Esophagus squamous epithelium (tissue), 5 donors: ENCODE measurements at regions not wholly inside any gene's neighbourhood (a gene's known extent, or its start where the extent isn't known, plus 50 kb on each side); places are given as distances from the start of the nearest gene placed in this dataset.

Experiments used
- DNase-seq: peaks from one replicate; lab custom pipeline; 2025; lab: John Stamatoyannopoulos, UW
- H3K27ac ChIP-seq, 4 donors: fragments of 200-600 bp; sonication (generic); one replicate each; pipeline ENCODE4 v1.5.1; 2016 to 2019; ENCODE audit warnings: mild to moderate bottlenecking in 1 of 4
- H3K27me3 ChIP-seq, 4 donors: fragments of 200-600 bp; sonication (generic); 1 replicate in 3 of 4; 2 replicates in 1 of 4; pipeline versions ENCODE4 v1.5.1 to v1.6.0; 2017 to 2021; ENCODE audit warnings: antibody characterized with exemption in 1 of 4
- H3K36me3 ChIP-seq, 3 donors: fragments of 200-600 bp; sonication (generic); one replicate each; pipeline ENCODE4 v1.5.1; 2016 to 2019
- H3K4me1 ChIP-seq, 3 donors: fragments of 200-600 bp; sonication (generic); one replicate each; pipeline ENCODE4 v1.5.1; 2017 to 2019
- H3K4me3 ChIP-seq, 4 donors: fragments of 200-600 bp; sonication (generic); 1 replicate in 3 of 4; 2 replicates in 1 of 4; pipeline ENCODE4 v1.5.1; 2016 to 2019; ENCODE audit warnings: mild to moderate bottlenecking in 2 of 4, moderate library complexity in 1 of 4
- H3K9me3 ChIP-seq, 3 donors: fragments of 200-600 bp; sonication (generic); one replicate each; pipeline ENCODE4 v1.5.1; 2016 to 2019
- POLR2A ChIP-seq, 4 donors: fragments of 450-650 bp; IDR thresholded peaks; one replicate each; pipeline ENCODE4 v1.6.1; 2017; ENCODE audit warnings: antibody characterized with exemption in 4 of 4, mild to moderate bottlenecking in 4 of 4, moderate library complexity in 3 of 4
- WGBS, 2 donors: methylation state at CpG; one replicate each; pipeline ENCODE4 v1.1.5; 2018; 5-methylcytosine and 5-hydroxymethylcytosine counted together
- intact Hi-C: fragments of 100-400 bp; cut with DNase I; formaldehyde crosslinking; loops from one replicate; pipeline ENCODE4 v1.15.0; 2022
- TF ChIP-seq, protein P1 (sequence below), 6 experiments: fragments of 450-650 bp in 4 of 6; fragments of 200-600 bp in 2 of 6; sonication (generic) in 2 of 6; IDR thresholded peaks; one replicate each; pipeline ENCODE4 v1.5.1; 2016 to 2019; ENCODE audit warnings: antibody characterized with exemption in 6 of 6, mild to moderate bottlenecking in 4 of 6, moderate library complexity in 4 of 6
- donor health status: DM: yes; HTN: yes; CAD: no.

DNA sequence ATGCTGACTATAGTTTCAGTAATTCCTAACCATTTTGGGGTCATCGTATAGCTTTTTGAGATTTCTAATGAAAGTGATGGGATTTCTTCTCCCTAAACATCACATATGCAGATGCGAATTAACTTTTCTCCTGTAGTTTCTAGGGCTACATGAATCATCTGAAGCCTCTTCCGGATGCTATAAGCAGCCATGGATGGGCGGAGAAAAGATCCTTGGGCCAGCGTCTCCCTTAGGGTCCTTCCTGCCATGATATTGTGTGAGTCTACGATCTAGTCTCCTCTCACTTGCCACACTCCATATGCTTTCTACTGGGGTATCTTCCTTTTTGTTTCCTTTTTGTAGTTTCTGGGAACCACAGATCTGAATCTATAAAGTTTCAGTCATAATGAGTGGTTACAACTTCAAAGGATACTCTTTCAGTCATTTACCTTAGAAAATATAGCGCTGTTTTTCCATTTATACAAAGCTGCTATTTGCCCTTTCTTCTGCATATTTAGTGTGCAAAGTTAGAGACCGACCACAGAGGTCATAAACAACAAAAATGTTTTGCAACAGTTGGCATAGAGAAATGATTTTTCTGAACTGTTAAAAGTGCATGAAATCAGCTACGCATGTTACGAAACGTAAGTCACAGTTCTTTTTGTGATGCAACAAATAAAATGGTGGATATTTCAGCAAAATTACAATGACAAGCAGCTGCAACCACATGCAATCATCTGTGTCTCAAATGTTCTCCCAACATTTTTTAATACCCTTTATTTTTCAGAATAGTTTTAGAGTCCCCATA lies 396.2 kb upstream of the SLC35B3 start:
- H3K27ac ChIP-seq, result no peak overlapping the region
- H3K4me3 ChIP-seq, result no peak overlapping the region
- no peaks in the 10 kb centered on the region for H3K9me3 ChIP-seq
- no peak for DNase-seq
- TF ChIP-seq, protein P1, sequence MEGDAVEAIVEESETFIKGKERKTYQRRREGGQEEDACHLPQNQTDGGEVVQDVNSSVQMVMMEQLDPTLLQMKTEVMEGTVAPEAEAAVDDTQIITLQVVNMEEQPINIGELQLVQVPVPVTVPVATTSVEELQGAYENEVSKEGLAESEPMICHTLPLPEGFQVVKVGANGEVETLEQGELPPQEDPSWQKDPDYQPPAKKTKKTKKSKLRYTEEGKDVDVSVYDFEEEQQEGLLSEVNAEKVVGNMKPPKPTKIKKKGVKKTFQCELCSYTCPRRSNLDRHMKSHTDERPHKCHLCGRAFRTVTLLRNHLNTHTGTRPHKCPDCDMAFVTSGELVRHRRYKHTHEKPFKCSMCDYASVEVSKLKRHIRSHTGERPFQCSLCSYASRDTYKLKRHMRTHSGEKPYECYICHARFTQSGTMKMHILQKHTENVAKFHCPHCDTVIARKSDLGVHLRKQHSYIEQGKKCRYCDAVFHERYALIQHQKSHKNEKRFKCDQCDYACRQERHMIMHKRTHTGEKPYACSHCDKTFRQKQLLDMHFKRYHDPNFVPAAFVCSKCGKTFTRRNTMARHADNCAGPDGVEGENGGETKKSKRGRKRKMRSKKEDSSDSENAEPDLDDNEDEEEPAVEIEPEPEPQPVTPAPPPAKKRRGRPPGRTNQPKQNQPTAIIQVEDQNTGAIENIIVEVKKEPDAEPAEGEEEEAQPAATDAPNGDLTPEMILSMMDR (IDR thresholded peaks at IDR 0.05), result no peak
- TF ChIP-seq POLR2A (IDR thresholded peaks at IDR 0.05), result no peak
- WGBS, 2 donors, result 80 to 84% methylated on average over 11 of the region's 11 CpGs
- H3K27me3 ChIP-seq, result no peaks in the 10 kb centered on the region
- H3K36me3 ChIP-seq, result no peaks in the 10 kb centered on the region
- H3K4me1 ChIP-seq, result no peaks in the 10 kb centered on the region
- intact Hi-C loops, result no loop called here

DNA sequence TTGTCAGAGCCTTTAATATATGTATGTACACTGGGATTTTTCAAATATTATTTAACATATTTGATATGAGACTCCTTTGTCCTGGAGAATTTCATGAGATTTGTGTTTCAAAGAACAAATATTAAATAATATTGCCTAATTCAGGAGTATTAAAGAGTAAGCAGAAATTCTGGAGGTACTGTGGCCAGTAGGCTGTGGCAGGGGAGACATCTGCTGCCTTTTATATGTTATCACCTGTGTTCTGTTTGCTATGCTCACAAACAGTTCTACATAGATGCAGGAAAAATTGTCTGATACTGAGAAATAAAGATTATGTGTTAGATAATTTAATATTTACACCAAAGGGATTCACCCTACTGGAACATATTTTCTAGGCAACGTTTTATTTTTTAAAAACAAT lies 395.4 kb upstream of the SLC35B3 start:
- Histone ChIP-seq H3K4me3 (no peak overlapping the region), H3K27me3 (no peaks in the 10 kb centered on the region), H3K27ac (no peak overlapping the region), H3K4me1 (no peaks in the 10 kb centered on the region), H3K36me3 (no peaks in the 10 kb centered on the region), H3K9me3 (no peaks in the 10 kb centered on the region)
- DNase-seq, result no peak
- intact Hi-C loops, result no loop called here
- TF ChIP-seq, protein P1 (IDR thresholded peaks at IDR 0.05), result no peak
- no peak for TF ChIP-seq POLR2A (IDR thresholded peaks at IDR 0.05)
- 35 to 44% methylated on average over 1 of the region's 1 CpG for WGBS, 2 donors

DNA sequence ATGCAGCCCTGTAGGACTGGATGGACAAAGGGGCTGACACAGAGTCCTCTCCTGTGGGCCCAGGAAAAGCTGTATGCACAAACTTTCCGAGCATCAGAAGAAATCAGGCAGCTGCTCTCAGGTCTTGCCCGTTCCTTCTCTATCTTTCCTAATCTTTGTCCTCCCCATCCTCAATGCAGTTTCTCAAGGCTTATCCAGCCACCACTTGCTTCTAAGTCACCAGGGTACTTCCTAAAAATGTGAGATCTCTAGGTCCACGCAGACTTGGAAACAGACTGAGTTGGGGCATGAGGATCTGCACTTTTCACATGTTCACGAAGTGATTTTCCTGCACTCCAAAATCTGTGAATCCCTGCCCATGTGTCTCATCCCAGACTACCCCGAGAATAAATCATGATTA lies 394.5 kb upstream of the SLC35B3 start:
- H3K4me3 ChIP-seq, result no peak overlapping the region
- H3K36me3 ChIP-seq, result no peaks in the 10 kb centered on the region
- TF ChIP-seq POLR2A (IDR thresholded peaks at IDR 0.05), result no peak
- TF ChIP-seq, protein P1 (IDR thresholded peaks at IDR 0.05), result no peak
- DNase-seq, result no peak
- no peak overlapping the region for H3K27ac ChIP-seq
- no peaks in the 10 kb centered on the region for H3K4me1 ChIP-seq
- intact Hi-C loops, result no loop called here
- no peaks in the 10 kb centered on the region for H3K9me3 ChIP-seq
- H3K27me3 ChIP-seq, result no peaks in the 10 kb centered on the region
- 53 to 60% methylated on average over 5 of the region's 5 CpGs for WGBS, 2 donors

DNA sequence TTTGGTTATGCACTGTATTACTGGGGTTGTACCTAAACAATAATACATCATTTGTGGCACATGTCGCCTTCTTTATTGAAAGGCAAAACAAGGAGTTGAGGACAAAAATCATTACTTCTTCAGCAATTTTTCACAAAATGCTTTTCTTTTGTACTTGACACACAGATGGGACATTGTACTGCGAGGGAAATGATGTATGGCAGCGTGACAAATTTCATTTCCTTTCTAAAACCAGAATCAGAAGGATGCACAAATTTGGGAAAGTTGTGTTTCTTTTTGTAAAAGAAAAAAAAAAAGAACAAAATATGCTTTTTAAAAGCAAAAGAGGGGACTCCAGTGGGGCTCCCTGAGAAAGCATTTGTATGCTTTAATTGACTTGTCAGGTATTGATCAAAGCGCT lies 394.0 kb upstream of the SLC35B3 start:
- no peaks in the 10 kb centered on the region for H3K27me3 ChIP-seq
- 65 to 81% methylated on average over 4 of the region's 4 CpGs for WGBS, 2 donors
- H3K27ac ChIP-seq, result no peak overlapping the region
- no peaks in the 10 kb centered on the region for H3K9me3 ChIP-seq
- H3K4me1 ChIP-seq, result no peaks in the 10 kb centered on the region
- no peaks in the 10 kb centered on the region for H3K36me3 ChIP-seq
- no peak for DNase-seq
- TF ChIP-seq, protein P1 (IDR thresholded peaks at IDR 0.05), result no peak
- no peak for TF ChIP-seq POLR2A (IDR thresholded peaks at IDR 0.05)
- H3K4me3 ChIP-seq, result no peak overlapping the region
- intact Hi-C loops, result no loop called here

DNA sequence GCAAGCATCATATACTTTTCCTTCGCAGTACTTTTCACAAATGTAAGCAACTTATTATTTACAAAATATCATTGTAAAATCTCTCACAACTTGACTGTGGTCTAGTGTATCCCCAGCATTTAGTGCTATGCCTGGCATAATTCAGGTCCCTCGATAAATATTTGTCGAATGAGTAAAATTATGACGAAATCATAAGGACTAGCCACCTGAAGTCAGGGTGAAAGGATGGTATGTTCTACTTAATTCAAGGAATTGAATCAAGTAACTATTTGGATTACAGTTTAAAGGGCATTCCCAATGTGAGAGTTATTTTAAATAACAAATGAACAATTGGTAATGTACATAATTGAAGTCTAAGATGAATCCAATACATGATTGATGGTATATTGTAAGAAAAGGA lies 393.0 kb upstream of the SLC35B3 start:
- Histone ChIP-seq H3K27ac (no peak overlapping the region), H3K27me3 (no peaks in the 10 kb centered on the region), H3K4me3 (no peak overlapping the region), H3K4me1 (no peaks in the 10 kb centered on the region), H3K36me3 (no peaks in the 10 kb centered on the region), H3K9me3 (no peaks in the 10 kb centered on the region)
- intact Hi-C loops, result no loop called here
- TF ChIP-seq, protein P1 (IDR thresholded peaks at IDR 0.05), result no peak
- no peak for TF ChIP-seq POLR2A (IDR thresholded peaks at IDR 0.05)
- 93% methylated on average over 4 of the region's 4 CpGs for WGBS, 2 donors
- no peak for DNase-seq
